Glomerular visceral epithelial cell (primary cell): ENCODE measurements at regions not wholly inside any gene's neighbourhood (a gene's known extent, or its start where the extent isn't known, plus 50 kb on each side); places are given as distances from the start of the nearest gene placed in this dataset.

Experiments
- DNase-seq: peaks from one replicate; pipeline ENCODE4 v3.0.0-alpha.2; 2016; ENCODE audit errors: extremely low spot score

DNA sequence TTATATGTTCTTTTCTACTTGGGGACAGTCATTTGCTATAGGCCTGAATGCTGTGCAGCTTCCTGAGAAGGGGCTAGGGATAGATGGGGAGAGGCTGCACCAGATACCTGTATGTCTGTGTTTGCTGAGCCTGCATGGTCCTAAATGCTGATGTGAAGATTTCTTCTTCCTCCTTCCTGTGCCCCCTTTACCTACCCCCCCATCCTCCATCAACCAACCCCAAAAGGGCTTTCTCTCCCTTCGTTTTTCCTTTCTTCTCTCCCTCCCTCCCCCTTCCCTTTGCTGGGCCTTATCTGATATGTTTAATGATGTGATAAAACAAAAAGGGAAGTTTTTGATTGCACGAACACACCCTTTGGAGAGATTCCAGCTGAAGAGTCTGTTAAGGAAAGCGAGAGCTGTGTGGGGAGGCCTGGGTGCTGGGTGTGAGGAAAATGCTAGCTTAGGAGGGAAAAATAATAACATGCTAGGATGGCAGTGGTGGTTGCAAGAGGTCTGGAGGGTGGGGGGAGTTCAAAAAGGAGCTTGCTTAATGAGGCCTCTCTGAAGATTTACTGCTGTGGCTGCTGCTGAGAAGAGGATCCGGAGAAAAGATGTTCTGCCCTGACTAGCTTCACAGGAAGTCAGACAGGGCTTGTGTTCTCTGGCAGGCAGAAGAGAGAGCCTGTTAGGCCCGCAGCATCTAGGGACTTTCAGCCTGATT, 101.8 kb downstream of the SAMD9 start:
- DNase-seq: no peak

DNA sequence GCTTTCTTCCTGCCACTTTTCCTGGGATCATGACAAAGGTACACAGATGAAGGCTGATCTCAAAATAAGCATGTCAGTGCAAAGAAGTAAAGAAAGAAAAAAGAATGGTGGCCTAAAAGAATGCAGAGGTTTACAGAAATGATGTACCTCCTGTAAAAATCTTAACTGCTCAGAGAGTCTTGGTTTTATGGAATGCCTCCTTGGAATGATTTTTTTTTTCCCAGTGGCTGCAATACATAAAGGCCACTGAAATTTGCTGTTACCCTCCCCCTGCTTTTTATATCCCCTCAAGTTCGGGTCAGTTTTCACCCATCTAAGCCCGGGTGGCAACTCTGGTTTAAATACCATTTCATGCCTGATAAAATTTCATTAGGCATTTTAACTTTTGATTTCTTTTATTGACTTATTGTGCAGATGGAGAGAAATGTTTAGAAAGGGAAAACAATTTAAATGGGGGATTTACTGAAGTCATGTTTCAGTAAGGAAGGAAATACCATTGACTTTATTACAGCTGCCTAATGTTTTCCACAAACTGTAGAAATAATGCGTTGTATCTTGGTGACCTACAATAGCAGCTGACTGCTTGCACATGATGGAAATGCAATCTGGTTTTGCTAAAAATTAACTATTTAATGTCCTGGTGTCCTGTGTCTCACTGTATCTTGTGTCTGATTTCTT, 102.5 kb downstream of the SAMD9 start:
- DNase-seq: peak; percentile 35

DNA sequence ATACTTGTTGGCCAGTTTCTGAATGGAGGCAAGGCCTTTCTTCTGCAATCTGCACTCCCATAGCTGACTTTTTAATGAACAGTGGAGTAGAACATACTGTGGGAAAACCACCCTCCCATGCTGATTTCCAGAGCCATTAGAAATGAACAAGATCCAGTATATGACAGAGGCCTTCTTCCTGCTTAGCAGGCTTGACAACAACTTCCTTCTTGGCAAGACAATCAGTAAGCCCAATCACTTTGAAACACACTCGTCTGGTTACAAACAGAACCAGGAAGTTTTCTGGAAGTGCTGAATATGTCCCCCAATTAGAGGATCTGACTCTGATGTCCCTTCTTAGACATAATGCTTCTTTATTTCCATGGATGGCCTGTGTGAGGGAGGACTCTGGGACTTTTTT, 103.4 kb downstream of the SAMD9 start:
- no peak for DNase-seq

DNA sequence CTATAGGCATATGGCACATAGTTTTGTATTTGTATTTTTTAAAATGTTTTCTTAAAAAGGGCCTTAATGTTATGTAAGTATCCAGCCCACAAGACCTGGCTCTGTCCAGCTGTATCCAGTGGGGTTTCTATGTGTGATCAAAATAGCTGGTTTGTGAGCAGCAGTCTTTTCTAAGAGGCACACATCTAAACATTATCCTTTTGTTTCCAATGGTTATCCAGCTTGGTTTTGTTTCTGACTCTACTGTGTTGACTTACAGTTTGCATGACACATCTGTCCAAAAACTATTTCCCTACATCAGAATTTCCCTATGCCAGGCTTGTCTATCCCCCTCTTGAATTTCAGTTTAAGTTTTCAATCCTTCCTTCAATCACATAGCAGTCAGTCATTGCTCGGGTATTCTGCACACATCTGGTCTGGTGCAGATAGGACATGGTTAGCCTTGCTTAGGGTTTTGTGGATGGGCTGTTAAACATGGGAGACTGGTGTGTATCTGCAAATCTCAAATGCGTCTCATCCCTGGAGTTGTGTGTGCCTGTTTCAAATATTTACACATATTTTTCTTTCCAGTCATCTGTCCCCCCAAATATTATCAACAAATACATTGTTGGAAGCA, 104.2 kb downstream of the SAMD9 start:
- no peak for DNase-seq

DNA sequence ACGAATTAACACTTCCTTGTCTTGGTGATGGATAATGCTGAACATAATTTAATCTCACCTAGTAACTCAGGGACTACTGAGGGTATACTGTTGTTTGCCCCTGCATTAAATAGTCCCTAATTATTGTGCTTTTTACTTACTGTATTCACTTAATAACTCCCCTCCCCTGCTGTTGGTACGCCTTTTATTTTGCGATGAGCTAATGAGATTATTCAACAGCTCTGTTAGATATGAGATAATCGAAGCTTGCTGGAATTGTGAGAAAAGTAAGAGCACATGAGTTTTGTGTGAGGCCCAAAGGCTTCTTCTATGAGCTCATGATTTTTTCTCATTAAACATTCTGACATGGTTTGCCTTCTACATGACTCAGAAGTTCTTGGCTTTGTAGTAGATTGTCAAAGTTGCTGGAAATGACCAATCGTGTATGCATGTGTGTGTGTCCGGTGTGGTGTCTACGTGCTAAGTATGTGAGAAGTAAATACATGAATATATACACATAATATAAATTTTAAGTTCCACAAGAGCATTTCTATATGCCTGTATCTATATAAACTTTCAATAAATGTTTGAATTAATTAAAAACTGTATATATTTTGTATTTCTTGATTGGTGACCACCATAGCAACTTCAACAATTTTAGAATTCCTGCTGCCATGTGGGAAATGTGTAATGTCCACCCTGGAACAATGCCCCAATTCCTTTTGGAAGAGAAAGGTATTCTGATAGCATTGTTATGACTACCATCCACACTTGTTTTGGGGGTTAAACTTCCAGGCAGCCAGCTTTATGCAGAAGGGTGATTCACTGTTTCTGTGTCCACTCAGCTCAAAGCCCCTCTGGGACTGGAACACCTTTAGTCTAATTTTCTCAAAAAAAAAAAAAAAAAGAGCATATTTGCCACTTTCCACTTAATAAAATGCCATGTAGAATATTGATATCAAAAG, 106.2 kb downstream of the SAMD9 start:
- peak; percentile 45 for DNase-seq

DNA sequence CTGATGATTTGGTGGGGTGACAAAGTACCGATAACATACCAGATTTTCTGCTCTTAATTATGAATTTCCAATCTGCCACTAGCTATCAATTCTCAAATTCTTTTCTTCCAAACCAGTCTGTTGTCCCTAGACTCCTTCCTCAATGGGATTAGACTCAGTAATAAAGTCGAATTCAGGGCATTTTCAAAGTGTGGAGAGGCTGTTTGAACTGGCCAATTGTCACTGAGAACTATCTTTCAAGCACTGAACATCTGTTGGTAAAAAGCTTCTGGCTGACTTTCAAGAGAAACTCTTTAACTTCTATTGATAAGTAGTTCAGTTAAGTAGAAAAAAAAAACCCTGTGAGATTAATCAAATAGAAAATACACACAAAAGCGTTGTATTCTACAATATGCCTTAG, 108.9 kb downstream of the SAMD9 start:
- DNase-seq: no peak

DNA sequence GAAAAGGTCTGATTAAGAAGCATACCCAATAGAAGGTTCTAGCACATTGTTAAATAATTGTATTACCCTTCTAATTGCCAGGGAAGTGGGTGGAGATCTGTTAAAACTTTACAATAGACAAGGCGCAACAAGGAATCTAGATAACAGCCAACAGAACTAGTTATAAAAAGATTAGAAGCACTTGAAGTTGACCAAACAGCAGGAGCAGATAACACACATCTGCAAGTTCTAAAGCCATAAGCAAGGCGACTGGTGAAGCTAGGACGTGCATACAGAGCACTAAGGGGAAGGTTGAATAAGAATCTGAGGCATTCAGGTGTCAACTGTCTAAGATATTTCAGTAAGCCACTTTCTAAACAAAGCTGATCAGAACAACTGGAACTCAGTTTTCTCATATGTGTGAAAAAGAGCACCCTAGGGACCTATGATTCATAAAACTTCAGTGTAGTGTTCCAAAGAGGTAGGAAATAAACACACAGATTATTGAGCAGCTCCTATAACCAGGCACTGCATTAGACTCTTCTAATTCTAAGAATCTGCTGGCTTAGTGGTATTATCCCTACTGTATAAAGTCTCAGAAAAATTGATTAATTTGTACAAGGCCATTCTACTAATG, 111.2 kb downstream of the SAMD9 start:
- DNase-seq: no peak

DNA sequence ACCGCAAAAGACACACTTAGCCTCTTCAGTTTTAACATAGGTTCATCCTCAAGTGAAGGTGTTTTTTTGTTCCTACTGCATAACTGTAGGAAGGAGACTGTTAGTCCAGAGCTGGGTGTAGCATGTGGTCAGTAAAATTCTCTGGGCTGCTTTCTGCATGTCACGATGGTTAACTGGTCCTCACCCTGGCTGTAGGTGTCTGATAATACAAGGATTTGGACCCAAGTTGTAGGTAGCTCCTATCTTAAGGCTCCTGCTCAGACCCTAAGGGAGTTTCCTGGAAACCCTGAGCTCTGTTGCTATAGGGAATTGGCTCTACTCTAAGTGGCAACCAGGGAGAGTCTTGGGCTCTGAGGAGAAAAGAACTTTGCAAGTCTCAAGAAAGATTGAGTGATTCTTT, 112.9 kb downstream of the SAMD9 start:
- no peak for DNase-seq

DNA sequence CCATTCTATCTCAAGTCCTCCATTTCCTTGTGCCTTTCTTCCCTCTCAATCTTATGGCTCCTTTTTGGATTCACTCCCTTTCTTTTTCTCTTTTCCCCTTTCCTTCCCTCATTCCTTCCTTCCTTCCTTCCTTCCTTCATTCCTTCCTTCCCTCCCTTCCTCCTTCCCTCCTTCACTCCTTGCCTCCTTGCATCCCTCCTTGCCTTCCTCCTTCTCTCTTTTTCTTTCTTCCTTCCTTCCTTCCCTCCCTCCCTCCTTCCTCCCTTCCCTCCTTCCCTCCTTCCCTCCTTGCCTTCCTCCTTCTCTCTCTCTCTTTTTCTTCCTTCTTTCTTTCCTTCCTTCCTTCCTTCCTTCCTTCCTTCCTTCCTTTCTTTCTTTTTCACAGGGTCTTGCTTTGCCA, 120.1 kb downstream of the SAMD9 start:
- no peak for DNase-seq

DNA sequence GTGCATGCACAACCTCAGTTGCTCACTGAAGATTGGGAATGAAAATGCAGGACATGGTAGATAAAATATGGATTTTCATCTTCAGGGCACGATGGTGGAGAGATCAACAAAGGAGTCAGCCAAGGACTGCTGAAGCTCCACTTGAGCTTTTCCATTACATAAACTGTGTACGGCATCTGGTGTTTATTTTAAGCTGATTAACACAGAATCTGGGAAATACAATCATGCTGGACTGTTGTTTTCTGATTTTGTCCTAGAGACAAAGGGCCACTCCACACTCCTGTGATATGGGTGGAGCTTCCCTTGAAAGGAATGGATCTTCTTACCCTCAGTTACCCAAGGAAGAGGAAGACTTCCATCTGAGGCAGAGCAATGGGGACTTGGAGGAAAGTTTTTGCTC, 120.6 kb downstream of the SAMD9 start:
- DNase-seq: no peak

DNA sequence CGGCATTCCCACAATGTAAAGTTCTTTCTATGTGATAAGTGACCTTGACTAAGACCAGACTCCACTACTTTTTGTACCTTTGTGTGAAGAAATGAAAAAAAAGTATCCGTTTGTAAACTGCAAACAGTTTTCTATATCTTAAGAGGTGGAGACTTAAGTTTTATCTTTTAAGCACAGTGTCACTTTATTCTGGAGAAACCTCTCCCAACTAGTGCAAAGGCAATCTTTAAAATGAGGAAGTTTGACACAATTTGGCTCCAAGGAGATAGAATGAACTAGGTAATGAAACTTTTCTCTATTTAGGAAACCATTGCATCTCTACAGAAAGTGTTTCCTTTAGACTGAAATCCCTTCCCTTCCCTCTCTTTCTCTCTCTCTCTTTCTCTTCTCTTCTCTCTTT, 122.9 kb downstream of the SAMD9 start:
- no peak for DNase-seq

DNA sequence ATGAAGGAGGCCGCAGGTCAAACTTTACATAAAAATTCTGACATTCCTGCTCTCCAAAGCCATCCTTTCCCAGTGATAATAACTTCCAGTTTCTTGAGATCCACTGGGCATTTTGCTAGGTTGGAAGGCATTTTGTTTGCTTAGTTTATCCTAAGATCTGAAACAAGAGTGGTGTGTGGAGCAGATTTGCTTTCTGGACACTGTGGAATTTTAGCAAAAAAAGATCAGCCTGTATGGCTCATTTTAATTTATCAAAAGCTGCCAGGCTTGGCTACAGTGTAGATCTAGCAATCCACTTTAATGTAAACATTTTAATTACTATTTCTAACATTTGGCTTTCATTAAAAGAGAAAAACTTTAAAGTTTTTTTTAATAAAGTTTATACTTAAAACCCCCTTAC, 124.8 kb downstream of the SAMD9 start:
- no peak for DNase-seq

DNA sequence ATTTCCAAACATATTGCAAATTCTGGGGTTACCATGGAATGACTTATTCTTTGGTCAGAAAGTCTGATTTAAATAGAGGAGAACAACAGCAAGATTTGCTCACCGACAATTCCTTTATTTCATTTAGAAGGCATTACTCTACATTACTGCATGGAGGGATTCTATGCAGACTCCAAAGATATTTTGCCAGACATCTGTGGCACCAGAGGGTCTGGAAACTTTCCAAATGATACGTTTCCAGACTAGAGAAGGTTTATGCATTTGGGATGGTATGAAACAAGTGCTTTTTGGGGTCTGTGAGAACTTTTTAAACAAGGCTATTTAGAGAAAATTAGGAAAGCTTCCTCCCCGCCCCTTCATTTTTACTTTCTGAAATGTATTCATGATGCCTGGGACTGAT, 125.3 kb downstream of the SAMD9 start:
- no peak for DNase-seq

DNA sequence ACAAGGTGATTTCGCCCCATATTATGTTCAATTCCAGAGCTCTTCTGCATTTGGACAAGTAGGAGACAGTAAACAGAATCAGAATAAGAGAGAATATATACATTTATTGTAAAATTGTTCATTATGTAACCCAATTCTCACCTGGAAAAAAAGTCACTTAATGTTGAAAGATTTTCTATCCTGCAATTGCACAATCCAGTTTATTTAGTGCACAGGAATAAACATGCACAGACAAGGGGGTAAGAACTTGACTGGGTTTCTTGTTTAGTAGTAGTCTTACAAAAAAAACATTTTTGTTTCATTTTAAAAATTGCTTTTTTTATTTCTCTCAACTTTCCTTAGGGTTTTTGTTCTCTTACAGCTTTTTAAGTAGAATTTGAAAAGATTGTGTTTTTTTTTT, 126.6 kb downstream of the SAMD9 start:
- no peak for DNase-seq

DNA sequence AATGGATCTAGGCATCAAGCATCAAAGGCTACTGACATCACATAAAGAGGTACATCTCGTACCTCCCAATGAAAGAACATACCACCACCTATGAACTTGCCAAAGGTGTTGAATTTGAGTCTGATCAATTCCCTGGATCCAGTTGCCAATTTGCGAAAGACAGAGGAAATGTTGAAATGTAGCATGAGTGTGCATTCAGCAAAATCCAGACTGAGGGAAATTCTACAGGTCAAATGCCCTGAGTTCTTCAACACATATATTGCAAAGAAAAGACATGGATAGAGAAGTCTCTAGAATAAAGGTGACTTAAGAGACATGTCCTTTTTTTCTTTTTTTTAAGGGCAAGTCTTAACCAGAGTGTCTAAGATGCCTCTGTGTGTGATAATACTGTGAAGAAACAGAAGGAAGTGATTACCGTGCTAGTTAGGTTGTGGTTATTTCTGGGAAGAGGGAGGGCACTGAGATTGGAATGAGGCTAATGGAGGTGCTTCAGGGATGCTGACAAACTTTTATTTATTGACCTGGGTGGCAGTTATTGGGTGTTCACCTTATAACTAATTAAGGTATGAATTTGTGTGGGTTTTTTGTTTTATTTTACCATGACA, 128.7 kb downstream of the SAMD9 start:
- DNase-seq: no peak

DNA sequence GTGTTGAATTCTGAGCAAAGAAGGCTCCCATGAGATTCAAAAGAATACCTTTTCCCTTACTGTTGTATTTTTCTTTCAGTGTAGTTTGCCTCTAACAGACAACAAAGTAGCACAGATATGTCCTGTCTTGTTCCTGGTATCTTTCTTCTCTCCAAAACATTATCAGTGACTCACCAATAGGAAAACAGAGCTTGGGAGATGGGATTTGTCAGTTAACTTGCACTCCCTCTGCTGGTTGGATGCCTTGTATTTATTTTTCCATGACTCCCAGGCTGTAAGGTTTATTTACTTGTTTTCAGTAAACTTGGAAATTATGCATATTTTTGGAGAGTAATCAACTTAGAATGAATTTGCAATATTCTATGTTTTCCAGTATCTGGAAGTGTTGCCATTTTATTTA, 129.7 kb downstream of the SAMD9 start:
- DNase-seq: peak; percentile 47

DNA sequence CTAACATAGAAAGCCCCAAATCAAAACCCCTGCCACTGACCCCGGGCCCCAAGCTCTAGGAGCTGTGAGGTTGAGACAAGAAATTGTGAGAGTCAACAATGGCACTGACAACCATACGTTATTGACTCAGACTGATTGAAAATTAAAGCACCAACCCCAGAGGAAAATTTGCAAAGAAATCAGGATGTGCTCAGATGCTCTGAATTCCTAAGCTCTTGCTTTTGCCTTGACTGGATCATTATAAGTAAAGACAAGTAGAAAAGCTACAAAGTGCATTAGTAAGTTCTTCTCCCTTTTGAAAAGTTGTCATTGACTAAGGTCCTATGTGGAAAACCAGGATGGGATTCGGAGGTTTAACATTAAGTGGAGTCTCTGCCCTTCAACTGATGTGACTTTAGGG, 130.2 kb downstream of the SAMD9 start:
- no peak for DNase-seq

DNA sequence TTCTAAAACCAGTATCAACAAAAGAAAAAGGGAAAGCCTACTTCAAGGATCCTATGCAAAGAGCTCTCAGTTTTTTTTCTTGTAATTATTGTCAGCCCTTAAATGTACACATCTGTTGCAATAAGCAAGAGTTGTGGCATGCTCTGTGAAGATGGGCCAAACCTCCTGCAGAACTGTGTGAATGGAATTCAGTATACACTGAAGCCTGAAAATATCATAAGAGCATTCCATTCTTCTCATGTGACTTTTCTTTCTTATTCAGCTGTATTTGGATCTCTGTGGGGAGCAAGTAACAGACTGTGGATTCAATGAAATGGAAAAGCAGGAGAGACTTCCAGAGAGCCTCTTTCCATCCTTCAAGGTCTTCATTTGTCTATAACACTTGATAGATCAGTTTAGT, 130.7 kb downstream of the SAMD9 start:
- no peak for DNase-seq

DNA sequence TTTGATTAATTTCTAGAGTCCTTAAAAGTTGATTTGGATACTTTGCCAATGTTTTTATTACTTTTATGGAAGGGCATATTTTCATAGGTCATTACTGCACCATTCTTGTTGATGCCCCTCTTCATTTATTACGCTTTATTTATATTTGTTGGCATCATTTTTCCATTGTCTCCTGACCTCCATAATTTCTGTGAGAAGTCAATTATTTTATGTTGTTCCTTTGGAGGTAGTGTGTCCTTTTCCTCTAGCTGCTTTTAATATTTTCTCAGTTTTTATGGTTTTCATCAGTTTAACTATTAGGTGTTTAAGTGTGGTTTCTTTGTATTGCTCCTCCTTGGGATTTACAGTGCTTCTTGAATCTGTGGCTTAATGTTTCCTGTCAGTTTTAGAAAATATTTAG, 134.9 kb downstream of the SAMD9 start:
- DNase-seq: no peak

DNA sequence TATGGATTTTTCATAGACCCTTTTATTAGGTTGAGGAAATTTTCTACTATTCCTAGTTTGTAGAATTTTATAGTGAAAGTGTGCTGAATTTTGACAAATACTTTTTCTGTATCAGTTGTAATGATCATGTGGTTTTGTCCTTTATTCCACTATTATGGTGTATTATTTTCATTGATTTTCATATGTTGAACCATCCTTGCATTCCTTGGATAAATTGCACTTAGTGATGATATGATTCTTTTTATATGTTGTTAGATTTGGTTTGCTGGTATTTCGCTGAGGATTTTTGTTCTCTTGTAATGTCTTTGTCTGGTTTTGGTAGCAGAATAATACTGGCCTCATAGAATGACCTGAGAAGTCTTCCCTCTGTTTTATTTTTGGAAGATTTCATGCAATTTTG, 140.6 kb upstream of the CDK6 start:
- DNase-seq: no peak

DNA sequence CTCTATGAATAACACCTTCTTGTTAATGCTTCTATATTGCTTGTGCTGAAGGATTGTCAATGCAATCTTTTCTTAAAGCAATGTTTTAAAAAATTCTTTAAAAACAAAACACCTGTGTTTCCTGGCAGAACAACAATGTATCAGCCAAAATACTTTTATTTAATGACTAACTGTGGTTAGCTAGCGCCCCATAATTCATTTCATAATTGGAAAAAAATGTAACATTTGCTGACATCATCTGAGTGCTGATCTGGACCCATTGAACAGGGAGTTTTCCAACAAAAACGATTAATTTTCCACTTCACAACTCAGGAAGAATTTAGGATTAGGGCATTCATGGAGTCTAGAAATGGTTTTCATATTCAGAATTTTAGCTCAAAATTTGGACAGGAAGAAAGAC, 137.6 kb upstream of the CDK6 start:
- peak; percentile 48 for DNase-seq
